NCI-H524 (cell line): ENCODE measurements at regions not wholly inside any gene's neighbourhood (a gene's known extent, or its start where the extent isn't known, plus 50 kb on each side); places are given as distances from the start of the nearest gene placed in this dataset.
A peak's percentile ranks its signal among the peaks of the same experiment; 100 is the strongest.

Experiments used
- DNase-seq, 2 experiments: peaks; one replicate each; lab custom pipeline; 2025; lab: John Stamatoyannopoulos, UW

- no peak for DNase-seq
These were observed 342.4 kb downstream of the AKAIN1 start for GRCh38 chr18:4854671-4855070.

- peak in 1 of 2 experiments; percentile 9 for DNase-seq
These were observed 345.6 kb downstream of the AKAIN1 start for GRCh38 chr18:4851301-4851976.

- DNase-seq: peak; percentile 32 to 65
These were observed 350.0 kb downstream of the AKAIN1 start for GRCh38 chr18:4847056-4847455.

GRCh38 chr18:4844320-4844719 is 352.7 kb downstream of the AKAIN1 start:
- DNase-seq: no peak

- no peak for DNase-seq
These were observed 353.3 kb downstream of the AKAIN1 start for GRCh38 chr18:4843771-4844170.

- no peak for DNase-seq
These were observed 354.3 kb downstream of the AKAIN1 start for GRCh38 chr18:4842751-4843150.

GRCh38 chr18:4842287-4842686 is 354.8 kb downstream of the AKAIN1 start:
- no peak for DNase-seq

- DNase-seq: no peak
These were observed 357.4 kb downstream of the AKAIN1 start for GRCh38 chr18:4839639-4840038.

- no peak for DNase-seq
These were observed 360.9 kb downstream of the AKAIN1 start for GRCh38 chr18:4836141-4836540.

- DNase-seq: no peak
These were observed 365.2 kb downstream of the AKAIN1 start for GRCh38 chr18:4831791-4832375.

- DNase-seq: no peak
These were observed 365.9 kb downstream of the AKAIN1 start for GRCh38 chr18:4831127-4831526.

GRCh38 chr18:4823091-4823490 is 368.0 kb upstream of the DLGAP1 start:
- DNase-seq: no peak

GRCh38 chr18:4821801-4822200 is 366.7 kb upstream of the DLGAP1 start:
- no peak for DNase-seq

- no peak for DNase-seq
These were observed 362.6 kb upstream of the DLGAP1 start for GRCh38 chr18:4817665-4818064.

GRCh38 chr18:4813708-4814107 is 358.6 kb upstream of the DLGAP1 start:
- no peak for DNase-seq

- DNase-seq: no peak
These were observed 353.8 kb upstream of the DLGAP1 start for GRCh38 chr18:4808891-4809290.

GRCh38 chr18:4807604-4808293 is 352.6 kb upstream of the DLGAP1 start:
- DNase-seq: no peak

GRCh38 chr18:4806331-4806730 is 351.2 kb upstream of the DLGAP1 start:
- DNase-seq: no peak

- no peak for DNase-seq
These were observed 347.2 kb upstream of the DLGAP1 start for GRCh38 chr18:4802296-4802695.

- no peak for DNase-seq
These were observed 346.0 kb upstream of the DLGAP1 start for GRCh38 chr18:4801151-4801550.

GRCh38 chr18:4797002-4797685 is 342.0 kb upstream of the DLGAP1 start:
- no peak for DNase-seq

GRCh38 chr18:4789506-4789905 is 334.4 kb upstream of the DLGAP1 start:
- no peak for DNase-seq

GRCh38 chr18:4781873-4782272 is 326.8 kb upstream of the DLGAP1 start:
- no peak for DNase-seq
